ENCODE measurements at regions not wholly inside any gene's neighbourhood (a gene's known extent, or its start where the extent isn't known, plus 50 kb on each side); places are given as distances from the start of the nearest gene placed in this dataset.

GRCh38 chr14:44767646-44768173, 194.0 kb downstream of the KLHL28 start:
- TF ChIP-seq POLR2AphosphoS5 (IDR thresholded peaks at IDR 0.05; ENCODE audit: low read depth, low read length) (no peak), TAF1 (IDR thresholded peaks at IDR 0.05; ENCODE audit: borderline replicate concordance, low read depth, low read length) (no peak)
